ENCODE measurements at regions not wholly inside any gene's neighbourhood (a gene's known extent, or its start where the extent isn't known, plus 50 kb on each side); places are given as distances from the start of the nearest gene placed in this dataset.
"Not testable (repeated sequence)": the region's sequence is repeated elsewhere in the genome, so short reads cannot be mapped to it uniquely, and the experiment has no call there.

DNA sequence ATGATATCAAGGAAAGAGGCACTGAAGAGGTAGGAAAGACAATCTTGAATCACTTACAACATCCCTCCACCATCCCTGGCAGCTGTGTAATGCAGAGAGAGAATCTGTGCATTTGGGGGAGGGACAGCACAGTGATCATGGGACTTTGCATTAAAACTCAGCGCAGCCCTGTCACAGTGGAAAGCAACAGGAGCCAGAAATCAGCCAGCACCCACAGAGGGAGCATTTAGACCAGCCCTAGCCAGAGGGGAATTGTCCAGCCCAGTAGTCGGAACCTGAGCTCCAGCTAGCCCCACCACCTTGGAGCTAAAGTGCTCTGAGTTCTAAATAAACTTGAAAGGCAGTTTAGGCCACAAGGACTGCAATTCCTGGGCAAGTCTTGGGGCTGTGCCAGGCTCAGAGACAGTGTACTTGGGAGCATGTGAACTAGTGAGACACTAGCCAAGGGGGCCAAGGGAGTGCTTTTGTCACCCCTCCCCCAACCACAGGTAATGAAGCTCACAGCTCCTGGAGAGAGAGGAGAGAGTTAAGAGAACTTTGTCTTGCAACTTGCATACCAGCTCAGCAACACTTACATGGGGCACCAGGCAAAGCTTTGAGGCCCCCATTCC is 83.9 kb upstream of the FAM241A start:
- no peak for DNase-seq

DNA sequence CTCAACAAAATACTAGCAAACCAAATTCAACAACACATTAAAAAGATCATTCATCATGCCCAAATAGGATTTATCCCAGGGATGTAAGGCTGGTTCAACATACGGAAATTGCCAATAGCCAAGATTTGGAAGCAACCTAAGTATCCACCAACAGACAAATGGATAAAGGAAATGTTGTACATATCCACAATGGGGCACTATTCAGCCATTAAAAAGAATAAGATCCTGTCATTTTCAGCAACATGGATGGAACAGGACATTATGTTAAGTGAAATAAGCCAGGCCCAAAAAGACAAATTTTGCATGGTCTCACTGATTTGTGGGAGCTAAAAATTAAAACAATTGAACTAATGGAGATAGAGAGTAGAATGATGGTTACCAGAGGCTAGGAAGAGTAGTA is 82.0 kb upstream of the FAM241A start:
- DNase-seq = no peak

DNA sequence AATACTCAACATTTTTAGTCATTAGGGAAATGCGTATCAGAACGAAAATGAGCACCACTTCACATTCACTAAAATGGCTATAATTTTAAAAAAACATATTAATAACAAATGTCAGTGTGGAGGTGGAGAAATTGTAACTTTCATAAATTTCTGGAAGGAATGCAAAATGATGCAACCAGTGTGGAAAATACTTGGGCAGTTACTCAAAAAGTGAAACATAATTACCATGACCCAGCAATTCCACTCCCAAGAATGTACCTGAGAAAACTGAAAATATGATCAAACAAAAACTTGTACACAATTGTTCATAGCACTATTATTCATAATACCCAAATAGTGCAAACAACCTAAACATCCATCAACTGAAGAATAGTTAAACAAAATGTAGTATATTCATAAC is 76.1 kb upstream of the FAM241A start:
- no peak for DNase-seq

DNA sequence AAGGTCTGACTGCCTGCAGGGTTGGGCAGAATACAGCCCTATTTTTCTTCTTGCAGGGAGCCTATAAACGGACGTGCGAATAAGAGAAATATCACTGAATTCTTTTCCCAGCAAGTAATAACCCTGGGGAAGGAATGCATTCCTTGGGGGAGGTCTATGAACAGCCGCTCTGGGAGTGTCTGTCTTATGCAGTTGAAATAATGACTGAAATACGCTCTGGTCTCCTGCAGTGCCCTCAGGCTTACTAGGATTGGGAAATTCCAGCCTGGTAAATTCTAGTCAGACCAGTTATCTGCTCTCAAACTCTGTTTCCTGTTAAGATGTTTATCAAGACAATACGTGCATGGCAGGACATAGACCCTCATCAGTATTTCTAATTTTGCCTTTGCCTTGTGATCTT is 72.1 kb upstream of the FAM241A start:
- DNase-seq = no peak

DNA sequence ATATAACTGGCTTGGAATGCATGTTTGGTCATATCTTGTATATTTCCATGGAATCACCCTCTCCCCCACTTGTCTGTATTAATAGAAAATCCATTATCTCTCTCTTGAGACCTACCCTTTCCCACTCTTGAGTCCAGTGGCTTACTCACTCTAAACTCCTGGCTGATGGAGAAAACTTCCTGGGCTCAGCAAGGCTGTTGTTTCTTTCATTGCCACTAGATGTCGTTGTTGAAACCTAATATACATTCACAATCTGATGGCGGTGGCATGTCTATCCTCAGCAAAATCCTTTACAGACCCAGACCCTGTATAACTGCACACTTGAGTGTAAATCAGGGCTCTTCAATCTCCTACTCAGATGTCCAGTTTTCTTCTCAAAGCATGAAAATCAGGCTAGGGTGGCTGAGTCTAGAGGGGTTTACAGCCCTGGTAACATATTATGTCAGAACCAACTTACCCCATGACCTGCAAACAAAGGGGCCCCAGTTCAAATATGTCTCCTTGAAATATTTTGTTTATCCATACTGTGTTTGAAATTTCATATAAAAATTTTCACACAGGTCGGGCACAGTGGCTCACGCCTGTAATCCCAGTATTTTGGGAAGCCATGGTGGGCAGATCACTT is 70.0 kb upstream of the FAM241A start:
- DNase-seq = no peak

DNA sequence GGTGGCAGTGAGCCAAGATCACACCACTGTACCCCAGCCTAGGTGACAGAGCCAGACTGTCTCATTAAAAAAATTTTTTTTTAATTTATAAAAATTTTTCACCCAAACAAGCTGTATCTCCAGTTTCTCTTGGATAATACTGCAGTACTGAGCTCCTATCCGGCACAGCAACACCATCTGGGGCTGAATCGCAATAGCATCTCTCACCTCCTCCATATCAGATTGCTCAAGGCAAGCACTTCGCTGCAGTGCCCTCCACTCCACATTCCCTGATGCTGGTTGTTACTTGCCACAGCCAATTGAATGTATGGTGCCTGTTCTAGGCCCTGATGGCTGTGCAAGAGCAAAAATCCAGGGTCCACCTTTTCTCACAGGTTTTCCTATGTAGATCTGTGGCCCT is 69.3 kb upstream of the FAM241A start:
- DNase-seq = no peak

DNA sequence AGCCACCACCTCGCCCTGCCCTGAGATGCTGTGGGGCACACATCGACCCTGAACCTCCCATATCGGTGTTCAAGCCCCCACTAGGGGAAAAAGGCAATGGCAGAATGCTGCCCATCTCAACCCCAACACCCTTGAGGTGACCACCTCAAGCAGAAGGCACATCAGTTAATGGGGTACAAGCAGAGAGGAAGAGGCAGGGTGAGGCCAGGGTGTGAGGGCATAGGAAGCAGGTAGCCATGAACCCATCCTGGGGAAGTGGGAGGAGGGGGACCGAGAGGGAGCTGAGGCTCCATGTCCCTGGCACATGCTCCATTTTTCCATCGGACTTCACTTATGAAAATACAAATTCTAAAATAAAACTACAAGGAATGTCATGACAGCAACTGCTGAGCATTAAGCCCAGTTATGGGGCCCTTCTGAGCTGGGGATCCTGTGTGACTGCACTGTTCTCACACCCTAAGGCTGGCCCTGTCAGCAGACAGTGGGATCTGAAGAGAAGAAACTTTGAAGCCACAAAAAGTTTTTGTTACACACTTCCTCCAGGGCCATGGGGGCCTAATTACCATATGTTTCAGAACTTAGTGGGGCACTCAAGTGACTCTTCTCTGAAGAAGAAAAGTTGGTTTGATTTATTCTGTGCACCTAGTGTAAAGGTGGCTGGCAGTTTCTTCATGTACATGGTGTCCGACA is 68.2 kb upstream of the FAM241A start:
- no peak for DNase-seq

DNA sequence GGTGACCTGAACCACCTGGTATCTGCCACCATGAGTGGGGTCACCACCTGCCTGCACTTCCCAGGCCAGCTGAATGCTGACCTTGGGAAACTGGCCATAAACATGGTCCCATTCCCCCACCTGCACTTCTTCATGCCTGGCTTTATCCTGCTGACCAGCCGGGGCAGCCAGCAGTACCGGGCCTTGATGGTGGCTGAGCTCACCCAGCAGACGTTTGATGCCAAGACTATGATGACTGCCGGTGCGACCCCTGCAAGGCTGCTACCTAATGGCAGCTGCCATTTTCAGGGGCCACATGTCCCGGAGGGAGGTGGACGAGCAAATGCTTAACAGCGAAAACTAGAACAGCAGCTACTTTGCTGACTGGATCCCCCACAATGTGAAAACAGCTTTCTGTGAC is 67.5 kb upstream of the FAM241A start:
- no peak for DNase-seq

DNA sequence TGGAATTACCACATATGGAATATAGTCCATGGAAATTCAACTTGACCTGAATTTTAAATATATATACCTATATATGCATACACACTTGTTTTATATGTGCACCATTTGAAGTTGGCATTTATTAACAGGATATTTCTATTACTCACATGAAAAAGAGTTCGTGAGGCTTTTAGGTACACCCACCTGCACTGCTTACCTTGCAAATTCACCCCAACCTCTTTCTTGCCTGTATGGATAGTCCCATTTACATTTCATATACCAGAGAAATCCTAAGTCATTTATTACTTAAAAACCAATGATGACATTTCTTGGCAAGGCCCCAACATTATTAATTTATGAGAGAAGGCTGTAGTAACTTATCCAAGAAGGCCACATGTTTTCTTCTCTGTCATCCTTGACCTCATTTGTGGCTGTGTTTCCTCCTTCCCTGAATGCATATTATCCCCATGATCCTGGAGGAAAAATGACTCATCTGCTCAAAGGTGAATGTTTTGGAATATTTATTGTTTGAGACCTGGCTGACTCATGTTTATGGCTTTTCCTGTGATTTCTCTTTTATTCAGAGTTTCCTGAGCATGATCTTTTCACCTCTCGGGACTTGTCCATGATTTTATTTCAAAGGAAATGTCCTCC is 62.2 kb upstream of the FAM241A start:
- DNase-seq = no peak

DNA sequence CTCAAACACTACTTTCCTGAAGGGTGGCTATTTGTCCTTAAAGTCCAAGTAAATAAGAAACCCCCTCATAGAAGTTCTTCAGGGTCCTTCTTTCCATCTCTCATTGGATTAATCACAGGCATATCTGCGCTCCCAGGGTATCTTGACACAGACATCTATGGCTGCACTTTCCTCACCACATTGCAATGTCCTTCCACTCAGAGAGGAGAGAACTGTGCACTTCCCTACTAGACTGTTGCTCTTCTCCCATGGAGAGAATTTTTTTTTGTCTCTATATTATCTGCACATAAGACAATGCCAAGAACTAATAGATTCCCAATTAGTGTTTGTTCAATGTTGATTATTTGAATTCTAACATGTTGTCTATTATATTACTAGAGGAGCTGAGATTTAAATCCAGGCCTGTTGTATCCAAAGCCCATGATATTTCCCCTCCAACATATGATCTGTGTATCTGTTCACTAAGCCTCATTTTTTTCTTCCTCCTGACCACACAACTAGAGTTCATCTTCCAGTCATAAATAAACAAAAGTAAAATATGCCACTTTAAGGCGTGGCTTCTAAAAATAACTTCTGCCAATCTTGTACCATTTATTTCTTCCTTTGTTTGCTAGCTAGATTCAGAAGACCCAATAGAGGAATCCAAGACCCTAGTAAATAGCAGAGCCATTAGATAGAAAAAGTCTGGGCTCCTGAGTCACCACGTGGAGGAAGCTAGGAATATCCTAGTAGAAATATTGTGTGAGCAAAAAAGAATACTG is 61.5 kb upstream of the FAM241A start:
- DNase-seq = no peak

DNA sequence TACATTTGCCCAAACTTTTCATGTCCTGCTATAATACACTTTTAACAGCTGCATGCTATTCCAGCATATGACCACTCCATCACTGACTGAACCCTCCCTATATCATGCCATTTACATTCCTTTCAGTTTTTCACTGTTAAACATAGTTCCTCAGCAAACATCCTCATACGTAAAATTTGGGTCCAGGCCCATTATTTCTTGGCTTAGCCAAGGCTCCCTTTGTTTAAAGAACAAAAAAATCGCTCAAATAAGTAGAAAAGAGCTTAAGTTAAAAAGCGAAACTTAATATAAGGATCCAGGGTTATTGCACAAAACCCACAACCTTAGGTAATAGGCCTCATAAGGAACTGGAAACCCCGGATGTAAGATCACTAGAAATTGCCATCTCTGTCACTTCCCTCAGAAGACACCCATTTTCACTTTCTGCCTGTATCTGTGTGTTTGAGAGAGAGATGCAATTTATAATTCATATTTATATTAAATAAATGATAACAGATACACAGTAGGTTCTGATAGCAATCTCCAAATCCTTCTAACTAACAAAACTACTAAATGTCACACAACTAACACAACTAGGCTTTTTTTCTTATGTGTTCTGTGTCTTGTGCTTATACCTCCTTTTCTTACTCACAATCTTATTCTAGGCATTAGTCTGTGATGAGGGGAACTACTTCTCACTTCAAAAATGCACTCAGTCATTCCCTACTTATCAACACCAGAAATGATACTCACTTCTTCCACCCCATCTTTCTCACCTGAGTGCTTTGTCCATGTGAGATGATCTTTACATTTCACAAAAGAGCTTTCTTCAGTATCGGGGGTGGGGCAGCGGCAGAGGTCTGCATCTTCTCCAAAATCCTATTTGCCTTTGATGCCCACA is 59.9 kb upstream of the FAM241A start:
- no peak for DNase-seq

DNA sequence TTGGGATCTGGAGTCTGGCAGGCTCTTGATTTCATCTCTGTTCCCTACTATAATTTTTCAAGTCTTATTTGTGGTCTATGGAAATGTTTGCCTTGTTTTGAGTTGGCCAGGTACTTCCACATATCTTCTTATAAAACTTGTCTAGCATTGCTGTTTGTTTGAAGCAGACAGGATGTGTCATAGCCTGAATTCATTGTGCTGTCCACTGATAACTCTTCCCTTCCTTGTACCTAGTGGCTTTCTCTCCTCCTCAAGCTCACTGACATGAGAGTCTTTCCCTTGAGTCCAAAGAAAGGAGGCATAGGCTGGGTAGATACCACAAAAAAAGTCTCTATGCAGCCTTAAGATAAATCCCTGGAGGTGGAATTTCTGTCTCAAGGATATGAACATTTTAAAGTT is 59.2 kb upstream of the FAM241A start:
- no peak for DNase-seq

DNA sequence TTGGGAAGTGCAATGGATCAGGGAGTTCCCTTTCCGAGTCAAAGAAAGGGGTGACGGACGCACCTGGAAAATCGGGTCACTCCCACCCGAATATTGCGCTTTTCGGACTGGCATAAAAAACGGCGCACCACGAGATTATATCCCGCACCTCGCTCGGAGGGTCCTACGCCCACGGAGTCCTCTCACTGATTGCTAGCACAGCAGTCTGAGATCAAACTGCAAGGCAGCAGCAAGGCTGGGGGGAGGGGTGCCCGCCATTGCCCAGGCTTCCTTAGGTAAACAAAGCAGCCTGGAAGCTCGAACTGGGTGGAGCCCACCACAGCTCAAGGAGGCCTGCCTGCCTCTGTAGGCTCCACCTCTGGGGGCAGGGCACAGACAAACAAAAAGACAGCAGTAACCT is 58.6 kb upstream of the FAM241A start:
- DNase-seq = not testable (repeated sequence)

DNA sequence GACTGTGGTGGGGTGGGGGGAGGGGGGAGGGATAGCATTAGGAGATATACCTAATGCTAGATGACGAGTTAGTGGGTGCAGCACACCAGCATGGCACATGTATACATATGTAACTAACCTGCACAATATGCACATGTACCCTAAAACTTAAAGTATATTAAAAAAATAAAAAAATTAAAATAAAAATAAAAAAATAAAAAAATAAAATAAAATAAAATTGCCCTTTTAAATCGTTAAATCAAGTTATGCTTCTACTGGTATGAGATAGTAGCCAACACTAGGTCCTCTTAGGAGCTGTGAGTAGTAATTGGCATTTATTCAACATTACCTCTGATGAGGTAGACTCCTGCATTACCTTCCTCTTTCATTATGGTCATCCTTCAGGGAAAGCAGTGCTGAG is 52.9 kb upstream of the FAM241A start:
- DNase-seq = not testable (repeated sequence)

DNA sequence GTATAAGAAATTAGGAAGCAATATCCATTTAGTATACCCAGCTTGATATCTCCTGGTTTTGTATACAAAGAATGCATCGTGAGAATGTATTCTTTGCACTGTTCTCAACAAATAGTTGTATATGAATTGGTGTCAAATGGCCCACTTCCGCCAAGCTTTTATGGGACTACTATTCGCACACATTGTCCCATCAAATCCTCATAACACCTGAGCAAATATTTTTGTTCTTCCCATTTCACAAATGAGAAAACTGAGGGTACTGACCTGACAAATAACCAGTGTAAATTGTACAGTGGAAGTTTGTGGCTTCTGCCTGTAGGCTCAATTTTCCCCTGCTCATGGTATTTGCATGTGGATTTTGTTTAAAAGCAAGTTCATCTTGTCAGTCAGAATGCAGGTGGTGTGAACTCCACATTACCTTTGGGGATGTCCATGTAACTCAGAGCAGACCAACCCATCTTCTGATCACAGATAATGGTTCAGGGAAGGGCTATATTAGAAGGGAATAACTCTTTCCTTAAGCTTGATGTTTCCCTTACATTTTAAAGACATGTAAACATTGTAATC is 51.5 kb upstream of the FAM241A start:
- DNase-seq = no peak

DNA sequence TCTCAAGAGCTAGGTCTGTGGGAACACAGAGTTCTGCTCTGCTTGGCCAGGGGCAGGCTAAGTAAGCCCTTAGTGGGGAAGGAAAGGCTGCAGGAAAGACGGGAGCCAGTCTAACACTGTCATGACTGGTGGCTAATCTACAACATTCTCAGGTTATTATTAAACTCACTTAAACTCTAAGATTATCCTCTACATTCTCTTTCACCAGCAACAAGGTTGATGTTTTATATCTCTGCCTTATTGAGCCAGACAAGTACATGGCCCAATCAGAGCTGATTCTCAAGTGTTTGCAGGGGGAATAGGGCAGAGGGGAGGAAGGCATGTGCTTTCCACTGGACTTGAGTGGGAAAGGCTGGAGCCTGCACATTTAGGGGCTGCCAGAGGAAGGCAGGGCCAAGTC is 50.9 kb upstream of the FAM241A start:
- DNase-seq = no peak
